ENCODE measurements at regions not wholly inside any gene's neighbourhood (a gene's known extent, or its start where the extent isn't known, plus 50 kb on each side); places are given as distances from the start of the nearest gene placed in this dataset.

- no peak for TF ChIP-seq CTCF (IDR thresholded peaks at IDR 0.05)
- no peak for TF ChIP-seq EP300 (IDR thresholded peaks at IDR 0.05)
- no peak for TF ChIP-seq POLR2A (IDR thresholded peaks at IDR 0.05)
Observed at GRCh38 chr22:22798716-22799115, 88.9 kb upstream of the IGLL5 start.
